GM21576 (cell line): ENCODE measurements at regions not wholly inside any gene's neighbourhood (a gene's known extent, or its start where the extent isn't known, plus 50 kb on each side); places are given as distances from the start of the nearest gene placed in this dataset.

Experiments
- ATAC-seq: cut with Tn5 transposase; IDR thresholded peaks from one replicate; pipeline ENCODE4 v1.9.1; 2021; ENCODE audit warnings: mild to moderate bottlenecking, moderate library complexity; ENCODE audit not compliant: unreplicated experiment

DNA sequence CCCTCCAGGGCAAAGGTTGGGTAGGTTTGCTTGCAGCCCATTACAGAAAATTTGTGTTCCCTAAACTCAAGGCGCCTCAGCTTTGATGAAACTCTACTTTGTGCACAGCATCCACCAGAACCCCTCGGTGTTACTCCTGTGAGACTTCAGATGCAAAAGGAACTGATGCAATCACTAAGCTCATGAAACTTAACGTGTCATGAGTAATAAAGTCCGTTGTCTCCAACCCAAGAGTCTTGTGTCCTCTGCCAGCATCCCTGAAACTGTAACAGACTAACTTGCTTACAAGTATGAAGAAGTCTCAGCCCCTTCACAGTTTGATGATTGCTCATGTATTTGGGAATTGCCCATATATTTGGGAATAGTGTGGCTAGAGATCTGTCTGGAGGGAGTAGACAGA lies 74.8 kb upstream of the MARCHF10 start:
- ATAC-seq, result no peak

DNA sequence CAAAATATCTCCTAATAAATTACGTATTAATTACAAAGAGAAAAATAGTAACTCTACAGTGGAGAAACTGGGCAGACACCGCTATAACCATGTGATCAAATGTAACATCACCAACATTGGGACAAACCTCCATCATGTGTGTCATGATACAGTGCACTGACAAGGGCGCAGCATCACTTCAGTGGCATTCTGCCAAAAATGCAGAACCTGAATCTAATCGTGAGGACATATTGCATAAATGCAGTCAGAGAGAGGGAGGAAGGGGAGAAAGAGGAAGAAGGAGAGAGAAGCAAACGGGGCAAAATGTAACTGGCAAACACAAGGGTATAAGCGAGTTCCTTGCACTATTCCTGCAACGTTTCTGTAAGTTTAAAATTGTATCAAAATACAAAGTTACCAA lies 74.2 kb upstream of the MARCHF10 start:
- no peak for ATAC-seq

DNA sequence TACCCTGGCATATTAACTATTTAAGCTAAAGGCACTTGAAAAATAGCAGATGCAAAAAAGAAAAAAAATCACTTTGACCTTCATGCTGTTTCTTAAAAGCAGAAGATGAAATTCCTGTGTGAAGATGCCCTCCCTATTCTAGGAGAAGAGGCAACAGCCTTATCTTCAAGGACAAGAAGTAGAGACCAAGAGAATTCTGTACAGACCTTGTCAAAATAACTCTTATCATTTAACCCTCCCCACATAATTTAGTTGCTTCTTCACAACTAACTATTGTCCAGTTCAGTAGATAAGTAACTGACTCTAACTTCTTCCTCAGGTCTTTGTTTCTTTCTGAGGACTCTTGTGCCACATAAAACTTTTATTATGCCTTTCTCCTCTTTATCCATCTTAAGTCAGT lies 72.0 kb upstream of the MARCHF10 start:
- ATAC-seq, result no peak

DNA sequence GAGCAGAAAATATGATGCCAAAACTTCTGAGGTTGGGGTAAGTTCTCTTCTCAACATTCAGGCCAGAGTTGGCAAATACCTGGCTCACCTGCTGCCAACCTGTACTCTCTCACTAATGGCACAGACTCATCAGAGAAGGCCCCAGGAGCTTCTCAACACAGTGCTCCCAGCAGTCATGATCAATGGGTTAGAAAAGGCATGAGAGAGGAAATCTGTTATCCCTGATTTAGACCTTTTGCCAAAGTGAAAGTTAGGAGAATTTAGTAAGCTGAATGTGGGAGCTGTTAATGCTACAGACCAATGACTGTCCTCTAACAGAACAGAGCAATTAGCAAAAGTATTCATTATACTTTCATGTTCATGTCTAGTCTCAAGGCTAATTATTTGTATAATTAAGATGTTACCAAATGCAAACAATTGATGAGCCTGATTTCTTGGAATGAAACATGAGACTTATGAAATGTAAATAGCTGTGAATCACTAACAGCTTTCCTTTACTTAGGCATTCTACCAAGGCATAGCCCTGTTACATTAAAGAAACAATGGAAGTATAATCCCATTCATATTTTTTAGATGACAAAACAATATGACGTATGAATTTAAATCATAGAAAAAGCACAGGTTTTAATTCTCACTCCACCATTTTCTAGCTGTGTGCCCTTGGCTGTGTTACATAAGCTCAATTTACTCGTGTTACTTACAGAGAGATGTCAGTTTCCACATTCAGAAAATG lies 68.7 kb upstream of the MARCHF10 start:
- ATAC-seq, result no peak

DNA sequence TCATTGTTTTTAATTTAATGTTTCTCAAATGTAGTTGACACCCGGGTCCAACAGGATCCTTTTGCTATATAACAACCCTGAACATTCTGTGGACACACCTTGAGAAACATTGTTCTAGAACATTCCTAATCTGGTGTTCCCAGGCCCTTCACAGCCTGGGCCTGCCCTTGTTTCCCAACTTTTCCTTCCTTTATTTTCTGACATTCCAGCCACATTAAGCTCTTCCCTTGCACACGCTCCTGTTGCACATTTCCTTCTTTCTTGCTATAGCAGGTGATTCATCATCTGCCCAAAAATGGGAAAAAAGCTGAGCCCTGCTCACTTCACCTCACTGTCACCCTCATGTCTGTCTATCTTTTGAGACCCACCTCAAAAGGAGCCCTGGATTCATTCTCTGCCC lies 67.9 kb upstream of the MARCHF10 start:
- ATAC-seq, result no peak

DNA sequence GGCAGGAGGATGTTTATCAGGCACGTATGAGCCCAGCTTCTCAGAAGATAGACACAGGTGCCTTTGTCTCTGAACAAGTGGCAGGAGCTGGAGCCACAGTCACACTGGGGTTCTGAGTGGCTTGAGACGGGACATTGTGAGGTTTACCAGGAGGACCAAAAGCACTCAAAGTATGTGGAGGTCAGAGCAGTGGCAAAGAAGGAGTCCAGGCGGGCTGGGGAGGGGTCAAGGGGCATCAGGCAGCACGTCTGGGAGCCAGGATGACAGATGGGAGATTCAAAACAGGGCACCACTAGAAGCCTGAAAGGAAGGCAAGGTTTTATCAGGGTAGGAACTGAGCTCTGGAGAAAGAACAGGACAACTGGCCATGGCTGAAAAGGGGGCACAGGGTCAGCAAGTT lies 67.2 kb upstream of the MARCHF10 start:
- ATAC-seq, result no peak

DNA sequence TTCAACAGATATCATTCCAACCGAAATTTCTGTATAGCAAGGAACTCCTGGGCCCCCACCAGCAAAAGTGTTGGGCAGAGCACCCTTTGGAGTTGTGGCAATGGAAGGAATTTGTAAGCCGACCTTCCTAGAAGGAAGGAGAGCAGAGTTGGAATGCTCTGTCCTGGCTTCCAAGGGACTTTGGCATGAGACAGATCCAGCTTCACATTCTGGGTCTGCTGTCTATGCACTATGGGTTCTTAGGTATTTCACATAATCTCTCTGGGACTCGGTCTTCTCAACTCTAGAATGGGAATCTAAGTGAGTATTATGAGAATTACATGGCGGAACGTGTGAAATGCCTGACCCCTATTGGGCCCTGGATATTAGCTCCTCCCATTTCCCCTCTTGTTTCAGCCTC lies 63.2 kb upstream of the MARCHF10 start:
- no peak for ATAC-seq

DNA sequence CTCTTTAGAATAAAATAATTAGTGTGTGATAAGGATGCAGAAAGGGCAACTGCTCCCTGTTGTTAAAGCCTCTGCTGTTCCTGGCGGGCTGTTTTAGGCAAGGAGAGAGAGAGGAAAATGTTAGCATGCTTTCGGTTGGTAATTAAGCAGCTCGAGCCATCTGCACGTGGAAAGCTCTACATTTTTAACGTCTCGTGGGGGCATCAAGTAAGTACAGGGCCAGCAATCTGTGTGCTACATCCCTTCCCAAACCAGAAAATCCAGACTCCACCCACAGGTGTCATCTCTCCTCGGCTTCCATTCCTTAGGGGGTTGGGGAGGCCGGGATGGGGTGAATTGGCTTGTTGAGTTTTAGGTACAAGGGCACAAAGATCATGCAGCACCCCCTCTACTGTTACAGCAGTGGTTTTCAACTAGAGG lies 62.4 kb upstream of the MARCHF10 start:
- no peak for ATAC-seq

DNA sequence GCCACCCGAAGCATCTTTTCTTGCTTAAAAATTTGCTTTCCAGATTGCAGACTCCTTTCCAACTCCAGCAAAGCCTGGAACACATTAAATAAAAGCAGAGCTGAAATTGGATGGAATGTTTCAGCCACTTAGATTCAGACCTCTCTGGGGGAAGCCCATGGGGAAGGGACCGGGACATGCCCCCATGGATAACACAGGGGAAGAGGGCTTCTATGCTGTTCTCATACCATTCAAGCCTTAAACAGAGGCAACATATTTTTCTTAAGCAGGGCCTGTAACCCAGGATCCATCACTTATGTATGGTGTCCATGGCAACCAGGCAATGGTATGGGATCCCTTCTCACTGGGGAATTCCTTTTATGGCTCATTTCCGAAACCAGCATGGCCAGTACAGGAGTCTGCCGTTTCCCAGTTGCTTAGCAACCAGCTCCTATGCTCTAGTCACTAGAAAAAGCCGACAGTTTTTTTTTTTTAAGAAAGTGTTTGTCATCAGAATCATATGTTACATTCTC lies 62.0 kb upstream of the MARCHF10 start:
- no peak for ATAC-seq

DNA sequence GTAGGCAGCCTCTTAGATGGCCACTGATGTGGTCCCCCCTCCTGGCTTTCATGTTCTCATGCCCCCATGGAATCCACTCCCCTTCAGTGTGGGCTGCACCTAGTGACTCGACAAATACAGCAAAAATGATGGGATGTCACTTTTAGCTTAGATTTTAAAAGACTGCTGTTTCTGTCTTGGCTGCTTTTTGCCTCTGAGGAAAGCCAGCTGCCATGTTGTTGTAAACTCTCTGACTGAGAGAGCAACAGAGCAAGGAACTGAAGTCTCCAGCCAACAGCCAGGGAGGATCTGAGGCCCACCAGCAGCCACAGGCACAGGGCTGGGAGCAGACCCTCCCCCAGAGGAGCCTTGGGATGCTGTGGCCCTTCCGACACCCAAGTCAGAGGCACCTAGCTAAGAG lies 60.6 kb upstream of the MARCHF10 start:
- no peak for ATAC-seq

DNA sequence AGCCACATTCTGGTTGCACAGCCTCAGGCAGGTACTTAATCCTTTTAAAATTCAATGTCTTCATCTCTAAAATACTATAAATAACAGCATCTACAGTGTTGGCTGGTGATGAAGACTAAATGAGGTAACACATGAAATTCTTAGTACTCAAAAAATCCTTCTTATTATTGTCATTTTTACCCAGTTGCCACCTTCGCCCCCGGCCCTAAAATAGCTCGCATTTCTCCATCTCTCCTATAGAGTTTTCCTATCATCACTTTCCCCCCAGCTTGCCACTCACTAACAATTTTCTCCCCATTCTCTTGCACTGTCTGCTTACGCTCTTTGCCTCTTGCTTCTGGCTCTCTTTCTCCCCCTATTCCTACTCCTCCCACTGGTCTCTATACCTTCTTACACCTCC lies 59.9 kb upstream of the MARCHF10 start:
- ATAC-seq, result no peak

DNA sequence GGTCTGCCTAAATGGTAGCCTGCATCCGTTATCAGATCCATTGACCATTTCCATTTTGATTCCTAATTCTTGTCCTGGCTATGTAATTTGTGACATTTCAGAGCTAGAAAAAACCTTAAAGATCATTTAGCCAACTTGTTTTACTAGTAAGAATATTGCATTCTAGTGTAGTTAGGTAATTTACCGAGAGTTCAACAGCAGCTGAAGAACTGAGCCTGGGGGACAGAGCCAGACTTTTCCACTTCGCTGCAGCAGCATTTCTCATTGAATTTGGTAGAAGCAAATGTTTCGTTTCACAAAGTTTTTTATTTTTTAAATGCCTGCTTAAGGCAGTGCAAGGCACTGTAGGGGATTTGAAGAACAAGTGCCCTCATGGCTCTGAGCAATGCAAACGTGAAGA lies 59.2 kb upstream of the MARCHF10 start:
- no peak for ATAC-seq

DNA sequence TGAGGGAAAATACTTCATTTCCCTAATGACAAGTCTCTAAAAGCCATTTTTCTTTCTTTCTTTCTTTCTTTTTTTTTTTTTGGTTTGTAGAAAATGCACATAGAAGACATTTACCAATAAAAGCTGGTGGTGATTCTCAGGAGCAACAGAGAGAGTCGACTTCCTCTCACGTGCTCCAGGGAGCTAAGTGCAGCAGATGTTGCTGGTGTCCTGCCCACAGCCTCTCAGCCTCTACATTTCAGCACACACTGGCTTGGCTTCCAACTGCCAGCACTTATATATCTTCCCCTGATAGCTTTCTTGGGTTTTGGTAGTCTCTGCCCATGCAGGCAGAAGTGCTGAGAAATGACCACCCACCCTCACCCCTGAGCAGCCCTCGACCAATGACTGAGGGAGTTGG lies 58.4 kb upstream of the MARCHF10 start:
- no peak for ATAC-seq

DNA sequence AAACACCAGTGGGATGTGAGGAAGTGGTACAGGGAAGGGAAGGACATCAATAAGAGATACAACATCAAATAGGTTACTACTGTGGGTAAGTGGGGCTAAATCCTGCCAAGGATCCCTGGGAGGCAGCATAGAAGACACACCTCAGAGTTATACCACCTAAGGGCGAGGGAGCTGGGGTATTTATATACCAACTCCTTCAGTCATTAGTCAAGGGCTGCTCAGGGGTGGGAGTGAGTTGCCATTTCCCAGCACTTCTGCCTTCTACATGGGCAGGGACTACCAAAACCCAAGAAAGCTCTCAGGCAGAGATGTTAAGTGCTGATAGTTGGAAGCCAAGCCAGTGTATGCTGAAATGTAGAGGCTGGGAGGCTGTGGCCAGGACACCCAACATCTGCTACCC lies 57.5 kb upstream of the MARCHF10 start:
- ATAC-seq, result no peak

DNA sequence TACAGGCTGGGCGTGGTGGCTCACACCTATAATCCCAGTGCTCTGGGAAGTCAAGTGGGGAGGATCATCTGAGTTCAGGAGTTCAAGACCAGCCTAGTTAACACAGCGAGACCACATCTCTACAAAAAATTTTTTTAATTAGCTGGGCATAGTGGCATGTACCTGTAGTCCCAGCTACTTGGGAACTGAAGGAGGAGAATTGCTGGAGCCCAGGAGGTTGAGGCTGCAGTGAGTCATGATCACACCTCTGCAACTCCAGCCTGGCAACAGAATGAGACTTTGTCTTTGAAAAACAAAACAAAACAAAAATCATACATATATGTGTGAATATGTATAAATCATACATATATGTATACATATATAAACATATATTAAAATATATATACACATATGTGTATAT lies 54.1 kb upstream of the MARCHF10 start:
- no peak for ATAC-seq

DNA sequence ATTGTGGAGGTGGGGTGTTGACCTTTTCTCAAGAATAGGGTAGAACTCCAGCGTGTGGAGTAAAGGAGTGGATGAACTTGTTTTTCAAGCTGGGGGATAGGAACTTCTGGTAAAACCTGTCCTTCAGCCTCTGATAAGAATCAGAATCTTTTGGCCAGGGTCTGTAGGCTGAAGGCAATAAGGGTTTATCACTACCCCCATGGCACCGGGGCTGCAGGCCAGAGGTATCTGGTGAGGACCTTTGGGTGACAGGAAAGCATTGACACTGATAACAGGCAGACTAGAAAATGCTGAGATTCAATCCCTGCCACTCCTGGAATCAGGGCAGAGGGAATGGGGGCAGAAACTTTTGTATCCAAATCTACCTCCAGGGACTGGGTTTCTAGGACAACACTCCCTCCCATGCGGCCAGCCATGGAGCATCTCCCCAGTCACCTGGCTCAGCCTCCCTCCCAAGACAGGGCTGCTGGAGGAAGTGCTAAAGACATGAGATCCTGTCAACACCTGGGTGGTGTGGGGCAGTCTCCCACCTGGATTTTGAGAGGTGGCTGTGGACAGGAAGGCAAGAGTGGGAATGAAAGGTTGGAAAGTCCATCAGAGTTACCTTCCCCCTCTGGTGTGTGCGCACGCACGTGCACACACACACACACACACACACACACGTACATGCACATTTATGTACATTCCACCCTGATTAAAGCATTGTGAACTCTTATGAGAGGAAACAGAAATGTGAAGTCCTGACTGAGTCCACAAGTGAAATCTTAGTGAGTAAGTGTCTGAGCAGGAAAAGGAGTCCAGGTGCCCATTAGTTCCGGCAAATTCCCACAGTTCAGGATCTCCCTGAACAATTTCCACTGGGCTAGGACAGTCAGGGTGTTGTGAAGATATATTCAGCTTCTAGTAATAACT lies 53.1 kb upstream of the MARCHF10 start:
- ATAC-seq, result no peak

DNA sequence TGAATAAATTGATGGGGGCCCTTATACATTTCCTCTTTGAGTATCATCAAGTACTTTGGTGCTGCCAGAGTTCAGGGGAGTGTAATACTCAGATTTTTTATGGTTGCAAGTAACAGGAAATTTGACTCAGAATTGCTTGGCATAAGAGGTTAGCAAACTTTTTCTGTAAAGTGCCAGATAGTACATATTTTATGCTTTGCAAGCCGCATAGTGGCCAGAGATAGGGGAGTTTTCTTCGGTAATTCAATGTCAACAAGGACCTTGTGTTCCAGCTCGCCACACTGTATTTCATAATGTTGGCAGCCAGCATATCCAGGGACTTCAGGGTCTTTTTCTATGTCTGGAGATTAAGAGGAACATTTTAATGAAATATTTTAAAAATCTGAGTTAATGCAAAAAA lies 51.0 kb upstream of the MARCHF10 start:
- no peak for ATAC-seq
